ENCODE measurements at regions not wholly inside any gene's neighbourhood (a gene's known extent, or its start where the extent isn't known, plus 50 kb on each side); places are given as distances from the start of the nearest gene placed in this dataset.

GRCh38 chr2:14756122-14756541 lies 123.6 kb downstream of the LRATD1 start:
- TF ChIP-seq CTCF (IDR thresholded peaks at IDR 0.05) (no peak), POLR2A (IDR thresholded peaks at IDR 0.05) (no peak), POLR2AphosphoS5 (IDR thresholded peaks at IDR 0.05) (no peak), EP300 (IDR thresholded peaks at IDR 0.05) (no peak)
- WGBS, 2 donors (ENCODE audit: low coverage in 1 of 2), result 30 to 75% methylated on average over 2 to 3 of the region's 3 CpGs

GRCh38 chr2:14756981-14757657 lies 124.6 kb downstream of the LRATD1 start:
- 81 to 99% methylated on average over 7 of the region's 10 CpGs for WGBS, 2 donors (ENCODE audit: low coverage in 1 of 2)
- no peaks in the 10 kb centered on the region for H3K36me3 ChIP-seq
- no peaks in the 10 kb centered on the region for H3K27me3 ChIP-seq
- H3K27ac ChIP-seq, result no peak overlapping the region
- no peak for TF ChIP-seq CTCF (IDR thresholded peaks at IDR 0.05)
- no peak for TF ChIP-seq EP300 (IDR thresholded peaks at IDR 0.05)
- TF ChIP-seq POLR2AphosphoS5 (IDR thresholded peaks at IDR 0.05), result no peak
- H3K9me3 ChIP-seq, result no peaks in the 10 kb centered on the region
- no peaks in the 10 kb centered on the region for H3K4me1 ChIP-seq
- ATAC-seq, result no peak
- H3K4me3 ChIP-seq, result no peak overlapping the region

More at GRCh38 chr2:14756122-14756541, 123.6 kb downstream of the LRATD1 start:
- no peak overlapping the region for H3K4me3 ChIP-seq
- H3K36me3 ChIP-seq, result no peaks in the 10 kb centered on the region
- ATAC-seq, result no peak
- no peak overlapping the region for H3K27ac ChIP-seq
- H3K4me1 ChIP-seq, result no peaks in the 10 kb centered on the region
- no peaks in the 10 kb centered on the region for H3K27me3 ChIP-seq
- H3K9me3 ChIP-seq, result no peaks in the 10 kb centered on the region

GRCh38 chr2:14759082-14759481 lies 126.6 kb downstream of the LRATD1 start:
- 79 to 87% methylated on average over 3 to 4 of the region's 5 CpGs for WGBS, 2 donors (ENCODE audit: low coverage in 1 of 2)
- no peaks in the 10 kb centered on the region for H3K27me3 ChIP-seq
- H3K36me3 ChIP-seq, result no peaks in the 10 kb centered on the region
- no peak for ATAC-seq
- no peaks in the 10 kb centered on the region for H3K4me1 ChIP-seq
- no peak overlapping the region for H3K4me3 ChIP-seq
- H3K9me3 ChIP-seq, result no peaks in the 10 kb centered on the region
- H3K27ac ChIP-seq, result no peak overlapping the region
- no peak for TF ChIP-seq CTCF (IDR thresholded peaks at IDR 0.05)

- TF ChIP-seq POLR2A (IDR thresholded peaks at IDR 0.05) (no peak), CTCF (IDR thresholded peaks at IDR 0.05) (no peak), EP300 (IDR thresholded peaks at IDR 0.05) (no peak), POLR2AphosphoS5 (IDR thresholded peaks at IDR 0.05) (no peak)
- Histone ChIP-seq H3K9me3 (no peaks in the 10 kb centered on the region), H3K27me3 (no peaks in the 10 kb centered on the region), H3K36me3 (no peaks in the 10 kb centered on the region), H3K27ac (no peak overlapping the region), H3K4me3 (no peak overlapping the region), H3K4me1 (no peaks in the 10 kb centered on the region)
- 77 to 87% methylated on average over 6 to 8 of the region's 9 CpGs for WGBS, 2 donors (ENCODE audit: low coverage in 1 of 2)
- no peak for ATAC-seq
Observed at GRCh38 chr2:14760169-14760568, 127.7 kb downstream of the LRATD1 start.

DNA sequence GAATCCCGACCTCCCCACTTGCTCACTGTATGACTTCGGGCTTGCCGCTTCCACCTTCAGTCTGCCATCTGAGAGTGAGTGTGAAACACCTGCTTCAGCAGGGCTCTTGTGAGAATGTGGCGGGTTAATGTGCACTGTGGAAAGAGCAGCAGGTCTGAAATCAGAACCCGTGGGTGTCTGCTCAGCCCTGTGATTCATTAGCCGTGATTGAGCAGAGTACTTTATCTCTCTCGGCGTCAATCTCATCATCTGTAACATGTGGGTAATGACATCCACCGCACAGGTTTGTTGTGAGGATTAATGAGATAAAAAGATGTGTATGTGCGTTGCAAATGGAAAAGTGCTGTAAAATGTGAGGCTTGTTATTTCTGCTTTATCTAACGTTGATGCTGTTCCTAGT lies 128.6 kb downstream of the LRATD1 start:
- Histone ChIP-seq H3K4me1 (no peaks in the 10 kb centered on the region), H3K4me3 (no peak overlapping the region), H3K27me3 (no peaks in the 10 kb centered on the region), H3K27ac (no peak overlapping the region), H3K9me3 (no peaks in the 10 kb centered on the region), H3K36me3 (no peaks in the 10 kb centered on the region)
- ATAC-seq, result no peak
- no peak for TF ChIP-seq POLR2AphosphoS5 (IDR thresholded peaks at IDR 0.05)
- TF ChIP-seq EP300 (IDR thresholded peaks at IDR 0.05), result no peak
- TF ChIP-seq POLR2A (IDR thresholded peaks at IDR 0.05), result no peak
- no peak for TF ChIP-seq CTCF (IDR thresholded peaks at IDR 0.05)
- 75 to 97% methylated on average over 6 to 10 of the region's 11 CpGs for WGBS, 2 donors (ENCODE audit: low coverage in 1 of 2)
